ENCODE measurements at regions not wholly inside any gene's neighbourhood (a gene's known extent, or its start where the extent isn't known, plus 50 kb on each side); places are given as distances from the start of the nearest gene placed in this dataset.

DNA sequence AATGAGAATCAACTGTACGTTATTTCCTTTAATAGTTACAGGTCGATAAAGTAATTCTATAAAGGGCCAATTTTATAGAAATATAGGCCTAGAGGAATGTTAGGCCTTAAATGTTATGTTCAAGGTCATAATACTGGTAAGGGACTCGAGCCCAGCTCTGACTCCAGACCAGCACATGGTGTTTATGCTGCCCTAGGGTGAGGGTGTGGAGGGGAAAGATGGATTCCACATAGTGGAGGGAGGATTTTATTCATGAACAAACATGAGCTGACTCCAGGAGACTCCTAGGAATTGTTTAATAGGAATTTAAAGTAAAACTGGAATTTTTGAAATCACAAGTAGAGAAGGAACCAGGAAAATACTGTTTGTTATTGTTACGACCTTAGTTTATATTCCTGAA, 139.9 kb downstream of the LACC1 start:
- in situ Hi-C loops (cut with MboI; ENCODE audit: low sequenced_read_pairs): no loop called here

DNA sequence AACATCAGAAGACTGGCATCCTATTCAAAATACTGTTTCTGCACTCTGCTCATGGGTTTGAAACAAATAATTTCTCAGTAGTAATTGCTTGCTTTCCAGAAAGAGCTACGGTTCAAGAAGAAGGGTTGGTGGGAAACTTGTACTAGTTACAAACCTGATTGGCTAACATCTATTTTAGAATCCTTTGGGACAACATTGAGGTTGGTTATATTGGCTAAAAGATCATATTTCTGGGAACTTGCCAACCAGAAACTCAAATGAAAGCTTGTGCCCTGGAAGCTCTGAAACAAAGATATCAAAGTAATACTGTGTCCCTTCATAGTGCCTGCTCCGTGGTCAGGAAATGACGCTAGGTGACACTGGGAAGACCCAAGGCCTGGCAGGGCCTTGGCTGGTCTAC, 141.7 kb downstream of the LACC1 start:
- in situ Hi-C loops (cut with MboI; ENCODE audit: low sequenced_read_pairs): no loop called here

DNA sequence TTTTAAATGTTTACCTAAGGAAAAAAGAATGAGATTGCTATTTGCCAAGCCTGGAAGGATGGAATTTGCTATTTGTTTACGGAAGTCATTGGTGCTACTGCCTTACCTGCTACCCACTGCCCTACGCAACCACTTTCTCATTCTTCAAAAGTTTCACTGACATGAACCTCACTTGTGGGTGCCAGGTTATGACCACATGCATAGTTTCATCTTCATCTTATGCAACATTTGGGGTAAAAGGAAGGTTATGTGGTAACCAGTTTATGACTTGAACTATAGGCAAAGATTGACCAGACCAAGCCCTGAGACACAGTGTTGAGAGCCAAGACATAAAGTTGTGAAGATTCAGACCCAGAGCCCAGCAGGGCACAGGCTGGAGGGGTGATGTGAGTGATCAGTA, 142.5 kb downstream of the LACC1 start:
- in situ Hi-C loops (cut with MboI; ENCODE audit: low sequenced_read_pairs): no loop called here

DNA sequence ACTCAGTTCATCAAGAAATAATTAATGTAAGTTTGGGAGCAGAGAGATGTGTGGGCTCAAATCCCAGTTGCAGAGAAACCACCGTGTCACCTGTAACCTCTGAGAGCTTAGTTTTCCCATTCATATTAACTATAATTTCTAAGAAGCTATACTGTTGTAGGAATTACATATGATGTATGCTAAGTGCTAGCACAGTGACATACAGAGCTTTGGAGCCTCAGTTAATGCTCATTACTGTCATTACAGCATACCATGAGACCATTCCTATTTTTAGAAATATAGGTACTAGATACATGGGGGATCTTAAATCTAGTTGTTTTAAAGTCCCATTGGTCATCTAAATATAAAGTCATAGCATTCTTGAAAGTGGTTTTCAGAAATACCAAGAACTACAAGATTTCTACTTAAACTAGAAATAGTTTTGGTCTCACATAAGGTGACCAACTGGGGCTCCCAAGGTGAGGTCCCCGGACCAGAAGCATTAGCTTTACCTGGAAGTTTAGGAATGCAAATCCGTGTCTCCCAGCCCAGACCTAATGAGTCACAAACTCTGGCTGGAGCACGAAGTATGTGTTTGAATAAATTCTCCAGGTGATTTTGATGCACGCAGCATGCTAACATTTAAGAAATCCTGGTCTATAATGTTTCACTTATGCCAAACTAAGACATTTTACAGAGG, 144.6 kb downstream of the LACC1 start:
- in situ Hi-C loops (cut with MboI; ENCODE audit: low sequenced_read_pairs): no loop called here

DNA sequence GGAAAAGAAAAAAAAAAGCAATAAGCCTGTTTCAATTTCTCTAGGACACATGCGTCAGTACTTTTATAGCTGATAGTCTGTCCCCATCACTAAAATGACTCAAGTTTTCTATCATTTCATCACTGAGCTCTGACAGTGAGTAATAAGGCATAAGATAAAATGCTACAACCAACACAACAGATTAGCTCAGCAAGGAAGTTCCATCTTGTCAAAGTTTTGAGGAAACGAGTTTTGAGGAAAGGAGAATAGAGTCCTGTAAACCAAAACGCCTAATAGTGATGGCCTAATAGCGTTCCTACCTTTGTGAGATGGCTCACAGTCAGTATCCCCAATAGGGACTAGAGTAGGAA, 145.1 kb downstream of the LACC1 start:
- in situ Hi-C loops (cut with MboI; ENCODE audit: low sequenced_read_pairs): no loop called here

DNA sequence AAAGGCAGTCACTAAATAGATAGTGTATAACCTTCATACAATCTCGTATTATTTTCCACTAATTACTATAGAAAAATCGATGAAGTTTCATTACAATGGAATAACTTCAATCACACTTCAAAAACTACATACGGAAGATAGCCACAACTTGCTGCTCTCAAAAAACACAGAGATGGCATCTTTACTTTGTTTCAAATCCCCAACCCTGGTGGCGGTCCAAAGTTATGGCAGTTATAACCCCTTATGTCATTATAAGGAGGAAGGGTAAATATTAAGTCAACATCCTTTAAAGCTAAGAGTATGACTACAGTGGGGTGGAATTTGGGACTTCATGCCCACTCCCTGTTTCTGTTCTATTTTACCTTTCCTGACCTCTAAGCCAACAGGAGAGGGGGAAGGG, 146.5 kb downstream of the LACC1 start:
- in situ Hi-C loops (cut with MboI; ENCODE audit: low sequenced_read_pairs): no loop called here

DNA sequence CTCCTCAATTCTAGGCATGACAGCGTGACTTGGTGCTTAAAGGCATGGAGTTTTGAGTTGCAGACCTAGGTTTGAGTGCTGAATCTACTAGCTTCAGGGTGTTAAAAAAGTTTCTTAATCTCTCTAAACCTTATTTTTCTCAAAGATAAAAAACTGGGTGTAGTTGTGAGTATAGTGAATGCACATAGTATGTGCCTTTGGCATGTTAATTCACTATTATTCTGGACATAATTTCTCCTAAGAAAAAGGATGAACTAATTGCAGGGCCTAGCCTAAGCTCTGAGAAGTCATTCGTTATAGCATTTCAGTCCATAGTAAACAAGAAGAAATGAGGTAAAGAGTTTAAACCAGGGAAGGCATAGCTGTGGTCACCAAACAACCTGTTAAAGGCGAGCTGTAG, 149.0 kb downstream of the LACC1 start:
- in situ Hi-C loops (cut with MboI; ENCODE audit: low sequenced_read_pairs): no loop called here

DNA sequence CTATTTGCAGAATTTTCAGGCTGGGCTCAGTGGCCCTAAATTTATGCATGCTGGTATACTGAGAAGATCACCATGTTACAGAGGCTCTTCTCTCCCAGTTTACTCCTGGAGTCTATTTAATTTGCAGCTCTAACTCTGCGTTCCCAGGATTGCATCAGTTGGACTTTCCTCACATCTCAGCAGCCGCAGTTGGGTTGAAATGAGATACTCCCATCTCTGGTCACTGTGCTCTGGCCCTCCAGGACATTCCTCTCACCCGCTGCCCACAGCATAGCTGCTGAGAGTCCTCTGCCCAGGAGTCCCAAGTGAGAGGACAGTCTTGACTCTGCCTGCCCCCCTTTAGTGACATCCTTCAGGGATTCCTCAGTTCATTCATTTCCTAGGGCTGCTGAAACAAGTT, 150.9 kb downstream of the LACC1 start:
- in situ Hi-C loops (cut with MboI; ENCODE audit: low sequenced_read_pairs): no loop called here

DNA sequence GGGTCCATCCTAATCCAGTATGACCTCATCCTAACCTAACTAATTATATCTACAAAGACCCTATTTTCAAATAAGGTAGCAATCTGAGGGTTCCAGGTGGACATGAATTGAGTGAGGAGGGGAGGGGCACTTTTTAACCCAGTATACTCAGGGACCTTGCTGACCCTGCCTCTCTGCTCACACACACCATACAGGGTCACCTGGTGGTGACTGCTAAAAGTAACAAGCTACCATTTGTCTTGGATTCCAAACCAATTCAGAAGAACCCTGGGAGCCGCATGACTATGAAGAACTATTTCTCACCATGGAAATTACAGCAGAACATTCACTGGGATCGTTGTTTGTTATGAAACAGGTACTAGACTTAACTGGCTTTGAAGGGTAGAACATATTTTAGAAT, 151.9 kb downstream of the LACC1 start:
- in situ Hi-C loops (cut with MboI; ENCODE audit: low sequenced_read_pairs): no loop called here

DNA sequence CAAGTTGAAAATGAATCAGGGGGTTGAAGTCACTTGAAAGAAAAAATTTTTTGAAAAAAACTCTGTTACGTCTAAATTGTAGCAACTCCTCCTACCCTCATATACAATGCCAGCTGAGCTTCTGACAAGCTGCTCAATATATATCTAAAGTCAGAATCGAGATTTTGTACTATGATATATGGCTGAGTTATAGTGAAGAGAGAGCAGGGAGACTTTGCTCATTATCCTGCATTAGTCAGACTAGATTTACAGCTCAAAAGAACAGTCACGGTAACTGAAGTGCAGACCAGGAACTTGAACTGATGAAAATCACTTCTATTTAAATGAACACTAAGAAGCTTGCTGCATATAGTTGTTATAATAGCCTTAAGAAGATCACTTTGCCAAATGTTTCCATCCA, 153.1 kb downstream of the LACC1 start:
- in situ Hi-C loops (cut with MboI; ENCODE audit: low sequenced_read_pairs): no loop called here

DNA sequence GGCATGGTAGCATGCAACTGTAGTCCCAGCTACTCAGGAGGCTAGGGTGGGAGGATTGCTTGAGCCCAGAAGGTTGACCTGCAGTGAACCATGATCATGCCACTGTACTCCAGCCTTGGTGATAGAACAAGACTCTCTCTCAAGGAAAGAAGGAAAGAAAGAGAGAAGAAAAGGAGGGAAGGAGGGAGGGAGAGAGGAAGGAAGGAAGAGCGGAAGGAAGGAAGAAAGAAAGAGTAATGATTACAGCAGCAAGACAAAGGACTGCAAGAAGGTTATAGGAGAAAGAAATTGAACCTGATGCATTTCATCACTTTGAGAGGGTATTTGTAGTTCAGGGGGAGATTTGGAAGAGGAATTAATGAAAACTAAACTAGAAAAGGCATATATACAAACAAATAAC, 155.7 kb downstream of the LACC1 start:
- in situ Hi-C loops (cut with MboI; ENCODE audit: low sequenced_read_pairs): no loop called here

DNA sequence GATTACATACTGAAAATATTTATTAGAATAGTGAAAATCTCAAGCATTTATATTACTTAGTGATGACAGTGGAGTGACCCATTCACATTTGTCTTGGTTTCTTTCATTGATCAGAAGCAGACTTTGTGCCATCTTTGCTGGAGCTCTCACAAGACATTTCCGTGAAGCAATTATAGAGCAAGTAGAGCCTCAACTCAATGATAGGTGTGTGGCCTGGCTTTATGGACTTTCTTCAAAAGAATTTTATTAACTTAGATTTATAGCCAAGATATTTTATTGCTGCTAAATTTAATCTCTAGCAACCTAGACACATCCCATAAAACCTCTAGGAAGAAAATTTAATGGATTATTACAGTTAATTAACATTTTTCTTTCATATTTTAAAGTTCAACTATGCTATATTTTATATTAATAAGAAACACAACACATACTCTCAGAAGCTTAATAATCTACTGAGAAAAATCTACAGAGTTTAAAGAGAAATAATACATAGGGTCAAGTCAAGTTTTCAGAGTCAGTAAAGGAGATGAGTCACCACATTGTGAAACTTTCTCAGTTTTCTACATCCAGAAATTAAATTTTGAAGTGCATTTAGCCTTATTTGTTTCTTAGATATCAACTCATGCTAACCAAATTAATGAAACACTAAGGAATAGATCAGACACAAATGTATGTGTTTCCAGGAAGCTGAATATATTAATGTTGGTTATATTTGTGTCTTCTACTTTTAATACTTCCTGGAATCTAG, 160.5 kb downstream of the LACC1 start:
- in situ Hi-C loops (cut with MboI; ENCODE audit: low sequenced_read_pairs): no loop called here

DNA sequence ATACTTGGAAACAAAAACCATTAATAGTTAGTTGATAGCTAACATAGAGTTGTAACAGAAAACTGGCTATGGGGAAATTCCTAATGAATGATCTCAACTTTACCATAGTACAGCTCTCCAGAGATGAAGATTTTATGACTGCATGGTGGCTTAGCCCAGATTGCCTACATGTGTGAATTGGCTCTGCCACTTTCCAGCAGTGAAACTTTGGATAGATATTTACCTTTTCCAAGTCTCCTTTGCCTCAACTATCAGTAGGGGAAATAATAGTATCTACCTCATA, 161.1 kb downstream of the LACC1 start:
- in situ Hi-C loops (cut with MboI; ENCODE audit: low sequenced_read_pairs): no loop called here

DNA sequence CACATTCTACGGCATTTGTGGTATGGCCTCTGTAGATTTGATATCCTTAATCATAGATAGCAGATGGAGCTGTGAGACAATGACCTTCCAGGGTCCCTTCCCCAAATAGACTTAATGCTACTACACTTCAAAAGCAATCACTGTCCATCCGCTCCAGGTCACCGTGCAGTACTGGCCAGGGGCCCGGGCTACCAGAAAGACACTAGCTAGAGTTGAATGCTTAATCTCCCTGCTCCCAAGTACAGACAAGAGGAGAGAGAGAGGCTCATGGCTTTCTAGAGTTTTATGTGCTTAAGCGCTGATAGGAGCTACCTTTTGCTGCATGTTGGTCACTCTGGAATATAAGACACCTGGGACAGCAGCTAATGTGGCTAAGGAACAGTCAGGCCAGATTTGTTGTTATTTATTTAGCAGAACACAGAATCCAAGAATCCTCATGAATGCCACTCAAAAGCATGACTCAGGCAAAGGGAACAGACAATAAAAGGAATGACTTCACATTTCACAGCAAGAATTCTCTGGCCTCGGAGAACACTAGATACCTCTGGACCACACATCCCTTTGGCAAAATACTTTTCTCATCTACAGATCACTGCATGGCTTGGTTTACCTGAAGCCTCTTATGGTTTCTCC, 165.0 kb downstream of the LACC1 start:
- in situ Hi-C loops (cut with MboI; ENCODE audit: low sequenced_read_pairs): no loop called here

DNA sequence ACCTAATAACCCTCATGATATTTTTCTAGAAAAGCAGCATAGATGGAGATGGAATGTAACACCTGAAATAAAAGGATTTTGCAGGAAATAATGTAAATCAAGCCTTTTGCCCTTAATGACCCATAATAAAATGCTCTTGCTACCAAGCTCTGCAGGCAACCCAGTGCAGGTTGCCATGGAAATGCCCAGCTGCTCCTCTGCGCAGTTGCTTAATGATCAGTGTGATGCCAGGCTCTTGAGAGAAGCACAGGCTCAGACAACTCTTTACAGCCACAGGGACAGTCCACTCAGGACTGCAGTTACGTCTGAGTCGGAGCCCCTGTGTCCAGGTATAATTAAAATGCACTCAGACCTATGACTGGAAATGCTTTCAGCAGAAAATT, 165.5 kb downstream of the LACC1 start:
- in situ Hi-C loops (cut with MboI; ENCODE audit: low sequenced_read_pairs): no loop called here

DNA sequence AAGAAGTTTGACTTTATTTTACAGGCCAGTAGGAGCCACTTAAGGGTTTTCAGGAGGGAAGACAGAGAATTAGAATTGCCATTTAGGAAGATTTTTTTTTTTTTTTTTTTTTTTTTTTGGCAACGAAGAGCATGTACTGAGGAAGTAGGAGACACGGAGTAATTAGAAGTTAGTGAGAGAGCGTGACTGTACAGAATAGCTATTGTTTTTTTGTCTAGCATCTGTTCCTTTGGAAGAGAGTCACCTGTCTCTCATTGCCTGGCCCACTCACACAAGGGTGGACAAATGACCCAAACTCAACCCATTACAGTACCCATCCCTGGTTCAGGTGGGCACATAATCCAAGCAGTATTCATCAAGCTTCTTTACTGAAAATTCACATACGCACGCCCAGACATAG, 166.7 kb downstream of the LACC1 start:
- in situ Hi-C loops (cut with MboI; ENCODE audit: low sequenced_read_pairs): no loop called here

DNA sequence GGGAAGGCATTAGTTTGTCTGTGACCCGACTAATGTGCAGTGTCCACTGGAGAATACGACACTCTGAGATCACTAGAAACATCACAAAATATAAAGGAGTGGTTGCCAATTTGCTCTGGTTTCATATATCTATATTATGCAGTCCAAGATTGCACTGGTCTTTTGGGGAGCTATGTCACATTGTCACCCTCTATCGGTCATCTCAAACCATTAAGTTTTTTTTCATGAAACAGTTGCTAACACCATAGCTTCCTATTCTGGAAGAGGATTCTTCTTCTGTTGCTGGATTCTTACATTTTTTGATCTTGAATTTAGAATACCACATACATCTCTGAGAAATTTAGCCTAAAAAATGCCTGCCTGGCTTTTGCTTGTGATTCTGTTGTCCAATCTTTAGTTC, 168.6 kb downstream of the LACC1 start:
- in situ Hi-C loops (cut with MboI; ENCODE audit: low sequenced_read_pairs): no loop called here

DNA sequence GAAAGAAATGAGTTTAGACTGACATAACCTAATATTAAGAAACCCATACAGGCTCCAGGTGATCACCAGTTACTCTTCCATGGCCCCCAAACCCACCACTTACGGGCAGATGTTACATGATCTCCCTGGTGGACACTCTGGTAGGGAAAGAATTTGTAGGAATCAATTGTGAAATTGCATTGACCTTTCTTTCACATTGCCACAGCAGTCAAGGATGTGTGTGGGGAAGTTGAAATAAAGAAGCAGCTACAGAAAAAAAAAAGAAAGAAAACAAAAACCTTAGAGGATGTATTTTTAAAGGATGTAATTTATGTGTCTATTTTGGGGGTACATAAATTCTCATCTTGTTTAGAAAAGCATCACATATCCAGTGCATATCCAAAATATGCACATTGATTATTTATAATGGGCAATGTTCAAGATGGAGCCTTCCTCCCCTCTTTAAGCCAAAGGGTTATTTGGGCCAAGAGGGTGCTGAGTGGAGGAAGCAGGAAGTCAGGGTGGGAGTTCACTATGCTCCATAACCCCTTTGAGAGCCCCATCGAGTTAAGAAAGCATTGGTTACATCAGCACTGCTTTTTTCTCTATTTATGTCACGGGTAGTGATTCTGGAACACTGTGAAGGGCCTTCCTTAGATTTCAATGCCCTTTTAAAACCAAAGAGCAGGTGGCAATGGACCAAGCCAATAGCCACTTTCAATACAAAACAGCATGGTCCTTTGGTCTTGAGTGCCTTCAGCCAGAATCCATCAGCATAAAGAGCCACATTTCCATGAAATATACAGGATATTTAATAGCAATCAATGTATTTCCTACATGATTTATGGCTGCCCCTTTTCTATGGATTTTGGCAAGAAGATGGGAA, 169.6 kb downstream of the LACC1 start:
- in situ Hi-C loops (cut with MboI; ENCODE audit: low sequenced_read_pairs): no loop called here

DNA sequence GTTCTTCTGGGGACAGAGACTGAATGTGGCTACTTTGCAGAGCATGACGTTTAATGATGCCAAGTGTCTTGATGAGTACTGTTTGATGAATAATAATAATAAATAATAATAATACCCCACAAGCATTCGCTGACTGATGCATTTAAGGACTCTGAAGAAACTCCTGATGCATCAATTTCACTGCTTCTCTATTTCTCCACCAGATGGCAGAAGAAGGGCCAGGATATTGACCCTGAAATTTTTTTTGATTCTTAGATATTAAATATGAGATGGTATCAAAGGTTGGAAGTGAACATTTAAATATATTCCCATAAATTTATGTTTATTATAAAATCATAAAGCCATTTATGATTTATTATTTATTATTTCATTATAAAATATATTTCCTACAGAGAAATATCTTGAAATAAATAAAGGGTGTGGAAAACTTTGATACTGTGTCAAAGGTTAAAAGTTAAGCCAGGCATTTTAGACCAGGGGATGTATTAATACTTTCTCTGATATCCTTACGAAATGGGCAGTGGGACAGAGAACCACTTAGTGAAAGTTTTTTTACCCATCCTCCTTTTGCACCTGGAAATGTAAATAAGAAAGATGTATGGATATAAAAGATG, 170.9 kb downstream of the LACC1 start:
- in situ Hi-C loops (cut with MboI; ENCODE audit: low sequenced_read_pairs): loop anchor here (25.0 kb wide), 1 partner anchor 387 kb away; no protein-coding TSS in a partner anchor

DNA sequence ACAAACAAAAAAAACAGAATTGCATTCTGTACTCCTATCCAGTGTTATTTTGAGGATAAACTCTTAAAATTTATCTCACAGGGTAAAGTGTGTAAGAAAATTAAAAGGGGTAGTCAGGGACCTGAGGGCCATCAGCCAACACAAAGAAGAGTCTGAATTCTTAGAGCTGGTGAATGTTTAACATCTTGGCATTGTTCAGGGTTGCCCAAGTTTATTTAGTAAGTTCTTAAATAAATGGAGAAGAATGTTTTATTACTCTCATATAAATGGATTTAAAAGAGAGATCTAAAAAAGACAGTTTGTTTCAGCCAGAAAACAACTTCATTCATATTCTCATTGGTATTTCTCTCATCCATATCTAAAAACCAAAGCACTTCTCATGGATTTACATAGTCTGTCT, 171.7 kb downstream of the LACC1 start:
- in situ Hi-C loops (cut with MboI; ENCODE audit: low sequenced_read_pairs): loop anchor here (25.0 kb wide), 1 partner anchor 386 kb away; no protein-coding TSS in a partner anchor

Measured in HL-60/S4 treated with retinoic acid at 250 ng/mL for 4 days and 3 days (cell line).